Astrocyte (in vitro differentiated cells and primary cell): ENCODE measurements at regions not wholly inside any gene's neighbourhood (a gene's known extent, or its start where the extent isn't known, plus 50 kb on each side); places are given as distances from the start of the nearest gene placed in this dataset.

Experiments used
- DNase-seq: peaks from one replicate; pipeline ENCODE4 v3.0.0-alpha.2; 2010; ENCODE audit warnings: low read depth
- FAIRE-seq: peaks from 2 replicates; lab custom pipeline; 2011; peaks lifted over from hg19 to GRCh38; lab: Jason Lieb, UNC
- H2AFZ ChIP-seq: 2 replicates; pipeline ENCODE4 v1.6.0; 2012; ENCODE audit warnings: low read depth, low read length, inconsistent platforms
- H3K27ac ChIP-seq: 2 replicates; pipeline ENCODE4 v1.5.1; 2011; ENCODE audit warnings: low read depth, low read length, inconsistent platforms
- H3K27me3 ChIP-seq: 2 replicates; pipeline ENCODE4 v1.6.0; 2011; ENCODE audit warnings: low read length, inconsistent platforms; ENCODE audit not compliant: insufficient read depth
- H3K36me3 ChIP-seq: 2 replicates; pipeline ENCODE4 v1.5.1; 2011; ENCODE audit warnings: low read length, inconsistent platforms; ENCODE audit not compliant: insufficient read depth
- H3K4me1 ChIP-seq: 2 replicates; pipeline ENCODE4 v1.5.1; 2011; ENCODE audit warnings: low read length, inconsistent platforms; ENCODE audit not compliant: insufficient read depth
- H3K4me2 ChIP-seq: 2 replicates; pipeline ENCODE4 v1.6.0; 2012; ENCODE audit warnings: low read length, inconsistent platforms
- H3K4me3 ChIP-seq: 2 replicates; pipeline ENCODE4 v1.5.1; 2011; ENCODE audit warnings: low read depth, mild to moderate bottlenecking, low read length, inconsistent platforms; ENCODE audit not compliant: insufficient read depth
- H3K79me2 ChIP-seq: 2 replicates; pipeline ENCODE4 v1.6.0; 2012; ENCODE audit warnings: mild to moderate bottlenecking, low read length, inconsistent platforms; ENCODE audit not compliant: insufficient read depth
- H3K9ac ChIP-seq: 2 replicates; pipeline ENCODE4 v1.6.0; 2012; ENCODE audit warnings: mild to moderate bottlenecking, low read length, inconsistent platforms
- H3K9me3 ChIP-seq: 2 replicates; pipeline ENCODE4 v1.5.1; 2012; ENCODE audit warnings: low read depth, mild to moderate bottlenecking, low read length, inconsistent platforms; ENCODE audit not compliant: insufficient read depth
- H4K20me1 ChIP-seq: 2 replicates; pipeline ENCODE4 v1.6.0; 2012; ENCODE audit warnings: low read length, inconsistent platforms; ENCODE audit not compliant: insufficient read depth
- H3K27ac Mint-ChIP-seq: one replicate; pipeline ENCODE4 v1.8.0; 2021; ENCODE audit warnings: mild to moderate bottlenecking, mixed read lengths; ENCODE audit not compliant: unreplicated experiment
- H3K27me3 Mint-ChIP-seq: one replicate; pipeline ENCODE4 v1.8.0; 2021; ENCODE audit warnings: low read depth, mixed read lengths; ENCODE audit not compliant: unreplicated experiment
- H3K36me3 Mint-ChIP-seq: one replicate; pipeline ENCODE4 v1.8.0; 2021; ENCODE audit warnings: low read depth, mixed read lengths; ENCODE audit not compliant: unreplicated experiment
- H3K4me1 Mint-ChIP-seq: one replicate; pipeline ENCODE4 v1.8.0; 2021; ENCODE audit warnings: low read depth, mixed read lengths; ENCODE audit not compliant: unreplicated experiment
- H3K4me3 Mint-ChIP-seq: one replicate; pipeline ENCODE4 v1.8.0; 2021; ENCODE audit warnings: mild to moderate bottlenecking, moderate library complexity, mixed read lengths; ENCODE audit not compliant: unreplicated experiment
- H3K9me3 Mint-ChIP-seq: one replicate; pipeline ENCODE4 v1.8.0; 2021; ENCODE audit warnings: mild to moderate bottlenecking, mixed read lengths; ENCODE audit not compliant: unreplicated experiment
- EZH2 ChIP-seq: IDR thresholded peaks from 2 replicates; pipeline ENCODE4 v1.6.1; 2012; ENCODE audit warnings: mild to moderate bottlenecking, low read length, inconsistent platforms; ENCODE audit not compliant: insufficient read depth
- TF ChIP-seq, protein P1 (sequence below): IDR thresholded peaks from 2 replicates; pipeline ENCODE4 v1.5.1; 2011; ENCODE audit warnings: low read depth, mild to moderate bottlenecking, inconsistent platforms, low read length, moderate library complexity; ENCODE audit not compliant: insufficient read depth

DNA sequence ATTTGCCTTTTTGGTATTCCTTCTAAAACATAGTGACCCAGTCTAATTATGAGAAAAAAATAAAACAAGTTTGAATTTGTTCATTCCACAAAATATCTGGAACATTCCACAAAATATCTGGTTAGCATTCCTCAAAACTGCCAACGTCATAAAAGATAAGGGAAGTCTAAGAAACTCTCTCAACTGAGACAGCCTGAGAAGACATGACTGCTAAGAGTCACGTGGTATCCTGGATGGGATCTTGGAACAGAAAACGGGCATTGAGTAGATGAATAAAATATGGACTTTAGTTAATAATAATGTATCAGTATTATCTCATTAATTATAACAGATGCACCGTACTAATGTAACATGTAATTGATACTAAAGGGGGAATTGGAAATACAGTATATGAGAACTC, 280.9 kb downstream of the ARAP2 start:
- Mint-ChIP-seq H3K27me3 (no peaks in the 10 kb centered on the region), H3K4me3 (no peak overlapping the region), H3K36me3 (no peaks in the 10 kb centered on the region), H3K9me3 (no peaks in the 10 kb centered on the region), H3K27ac (no peak overlapping the region), H3K4me1 (peaks cover 12% of the 10 kb centered on the region)
- Histone ChIP-seq H2AFZ (no peak overlapping the region), H3K4me2 (no peak overlapping the region), H3K4me3 (no peak overlapping the region), H4K20me1 (no peaks in the 10 kb centered on the region), H3K36me3 (no peaks in the 10 kb centered on the region), H3K27ac (no peak overlapping the region), H3K9ac (no peak overlapping the region), H3K4me1 (no peaks in the 10 kb centered on the region), H3K9me3 (no peaks in the 10 kb centered on the region), H3K79me2 (no peaks in the 10 kb centered on the region), H3K27me3 (no peaks in the 10 kb centered on the region)
- DNase-seq, result peak; percentile 37
- FAIRE-seq, result no peak
- TF ChIP-seq, protein P1, sequence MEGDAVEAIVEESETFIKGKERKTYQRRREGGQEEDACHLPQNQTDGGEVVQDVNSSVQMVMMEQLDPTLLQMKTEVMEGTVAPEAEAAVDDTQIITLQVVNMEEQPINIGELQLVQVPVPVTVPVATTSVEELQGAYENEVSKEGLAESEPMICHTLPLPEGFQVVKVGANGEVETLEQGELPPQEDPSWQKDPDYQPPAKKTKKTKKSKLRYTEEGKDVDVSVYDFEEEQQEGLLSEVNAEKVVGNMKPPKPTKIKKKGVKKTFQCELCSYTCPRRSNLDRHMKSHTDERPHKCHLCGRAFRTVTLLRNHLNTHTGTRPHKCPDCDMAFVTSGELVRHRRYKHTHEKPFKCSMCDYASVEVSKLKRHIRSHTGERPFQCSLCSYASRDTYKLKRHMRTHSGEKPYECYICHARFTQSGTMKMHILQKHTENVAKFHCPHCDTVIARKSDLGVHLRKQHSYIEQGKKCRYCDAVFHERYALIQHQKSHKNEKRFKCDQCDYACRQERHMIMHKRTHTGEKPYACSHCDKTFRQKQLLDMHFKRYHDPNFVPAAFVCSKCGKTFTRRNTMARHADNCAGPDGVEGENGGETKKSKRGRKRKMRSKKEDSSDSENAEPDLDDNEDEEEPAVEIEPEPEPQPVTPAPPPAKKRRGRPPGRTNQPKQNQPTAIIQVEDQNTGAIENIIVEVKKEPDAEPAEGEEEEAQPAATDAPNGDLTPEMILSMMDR, result no peak
- no peak for TF ChIP-seq EZH2

DNA sequence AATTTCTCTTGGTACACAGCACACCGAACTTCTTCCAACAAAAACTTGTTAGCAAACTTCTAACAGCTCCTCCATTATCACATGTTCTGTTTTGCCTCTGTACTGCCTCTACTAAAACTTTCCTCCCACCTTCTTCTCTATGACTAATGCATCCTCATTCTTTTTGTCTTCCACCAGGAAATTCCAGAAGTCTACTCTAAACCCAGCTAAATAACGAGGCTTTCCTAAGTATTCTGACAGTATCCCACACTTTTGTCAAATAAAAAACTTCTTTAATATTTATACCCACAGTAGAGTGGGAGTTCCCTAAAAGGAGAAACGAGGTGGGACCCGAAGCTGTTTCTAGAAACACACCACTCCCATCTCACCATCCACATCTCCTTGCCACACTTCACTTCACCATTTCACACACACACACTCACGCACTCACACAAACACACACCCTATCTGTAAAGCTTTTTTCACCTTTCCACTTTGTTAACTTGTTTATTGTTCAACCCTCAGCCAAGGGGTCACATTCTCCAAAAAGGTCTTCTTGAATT, 280.3 kb downstream of the ARAP2 start:
- Histone ChIP-seq H3K27me3 (no peaks in the 10 kb centered on the region), H3K27ac (peak overlapping the region; percentile 34), H3K36me3 (no peaks in the 10 kb centered on the region), H3K4me3 (no peak overlapping the region), H3K9me3 (no peaks in the 10 kb centered on the region), H3K79me2 (no peaks in the 10 kb centered on the region), H3K4me1 (no peaks in the 10 kb centered on the region), H3K9ac (no peak overlapping the region), H3K4me2 (no peak overlapping the region), H4K20me1 (no peaks in the 10 kb centered on the region), H2AFZ (peak overlapping the region; percentile 43)
- Mint-ChIP-seq H3K27ac (peak overlapping the region; percentile 19), H3K4me1 (peaks cover 12% of the 10 kb centered on the region), H3K27me3 (no peaks in the 10 kb centered on the region), H3K4me3 (no peak overlapping the region), H3K36me3 (no peaks in the 10 kb centered on the region), H3K9me3 (no peaks in the 10 kb centered on the region)
- DNase-seq, result peak; percentile 68
- TF ChIP-seq EZH2, result no peak
- TF ChIP-seq, protein P1, result no peak
- no peak for FAIRE-seq

DNA sequence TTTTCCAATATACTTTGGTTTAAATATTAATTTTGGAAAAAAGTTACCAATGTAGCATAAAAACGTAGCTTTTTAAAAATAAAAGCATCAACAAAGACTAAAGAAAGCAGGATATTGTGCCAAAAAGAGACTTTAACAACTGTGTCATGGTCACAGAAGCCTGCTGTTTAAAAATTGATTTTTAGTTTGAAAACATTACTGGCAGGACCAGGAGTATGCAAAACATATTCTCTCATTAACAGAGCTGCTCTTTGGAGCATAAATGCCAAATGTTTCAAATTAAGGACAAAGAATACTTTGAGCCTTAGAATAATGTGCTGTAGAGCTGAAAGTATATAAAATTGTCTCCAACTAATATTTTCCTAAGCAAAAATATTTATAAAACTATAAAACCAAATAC, 279.0 kb downstream of the ARAP2 start:
- Mint-ChIP-seq H3K36me3 (no peaks in the 10 kb centered on the region), H3K9me3 (no peaks in the 10 kb centered on the region), H3K4me1 (peaks cover 12% of the 10 kb centered on the region), H3K4me3 (no peak overlapping the region), H3K27me3 (no peaks in the 10 kb centered on the region), H3K27ac (no peak overlapping the region)
- no peaks in the 10 kb centered on the region for H3K36me3 ChIP-seq
- no peak overlapping the region for H3K4me3 ChIP-seq
- H3K9ac ChIP-seq, result no peak overlapping the region
- FAIRE-seq (no peak), DNase-seq (no peak)
- H3K27me3 ChIP-seq, result no peaks in the 10 kb centered on the region
- no peaks in the 10 kb centered on the region for H3K9me3 ChIP-seq
- no peak overlapping the region for H2AFZ ChIP-seq
- no peak overlapping the region for H3K27ac ChIP-seq
- TF ChIP-seq, protein P1, result no peak
- no peak for TF ChIP-seq EZH2
- no peaks in the 10 kb centered on the region for H3K79me2 ChIP-seq
- no peaks in the 10 kb centered on the region for H4K20me1 ChIP-seq
- H3K4me2 ChIP-seq, result no peak overlapping the region
- no peaks in the 10 kb centered on the region for H3K4me1 ChIP-seq
